ENCODE measurements at regions not wholly inside any gene's neighbourhood (a gene's known extent, or its start where the extent isn't known, plus 50 kb on each side); places are given as distances from the start of the nearest gene placed in this dataset.
"Not testable (repeated sequence)": the region's sequence is repeated elsewhere in the genome, so short reads cannot be mapped to it uniquely, and the experiment has no call there.

GRCh38 chrX:144121566-144121965 is 237.7 kb downstream of the UBE2NL start:
- H3K27me3 ChIP-seq (replicated peaks; ENCODE audit: control insufficient read depth, insufficient read depth, low read length); H3K4me1 ChIP-seq; H3K36me3 ChIP-seq (ENCODE audit: control insufficient read depth, insufficient read depth, low read length); POLR2A ChIA-PET; H3K4me1 Mint-ChIP-seq (ENCODE audit: low read depth, unreplicated experiment); H3K36me3 Mint-ChIP-seq (ENCODE audit: insufficient read depth, unreplicated experiment); intact Hi-C loops (cut with micrococcal nuclease; ENCODE audit: unreplicated experiment); BruUV-seq (replicated peaks); CTCF ChIA-PET; H3K4me3 Mint-ChIP-seq (ENCODE audit: unreplicated experiment); H3K9me3 Mint-ChIP-seq (ENCODE audit: unreplicated experiment); H3K9me3 ChIP-seq; DNase-seq; H3K4me3 ChIP-seq (ENCODE audit: low read depth, low read length); H3K27me3 Mint-ChIP-seq (ENCODE audit: insufficient read depth, unreplicated experiment); H3K27ac Mint-ChIP-seq (ENCODE audit: unreplicated experiment): not testable (repeated sequence)

- intact Hi-C loops (cut with micrococcal nuclease; ENCODE audit: unreplicated experiment); CTCF ChIA-PET; H3K27ac Mint-ChIP-seq (ENCODE audit: unreplicated experiment); H3K9me3 ChIP-seq; H3K4me3 ChIP-seq (ENCODE audit: low read depth, low read length); DNase-seq; H3K9me3 Mint-ChIP-seq (ENCODE audit: unreplicated experiment); BruUV-seq (replicated peaks); H3K36me3 ChIP-seq (ENCODE audit: control insufficient read depth, insufficient read depth, low read length); H3K27me3 ChIP-seq (replicated peaks; ENCODE audit: control insufficient read depth, insufficient read depth, low read length); H3K4me3 Mint-ChIP-seq (ENCODE audit: unreplicated experiment); POLR2A ChIA-PET; H3K36me3 Mint-ChIP-seq (ENCODE audit: insufficient read depth, unreplicated experiment); H3K4me1 Mint-ChIP-seq (ENCODE audit: low read depth, unreplicated experiment); H3K4me1 ChIP-seq; H3K27me3 Mint-ChIP-seq (ENCODE audit: insufficient read depth, unreplicated experiment): not testable (repeated sequence)
Measured at GRCh38 chrX:144127570-144128169, 243.8 kb downstream of the UBE2NL start.

DNA sequence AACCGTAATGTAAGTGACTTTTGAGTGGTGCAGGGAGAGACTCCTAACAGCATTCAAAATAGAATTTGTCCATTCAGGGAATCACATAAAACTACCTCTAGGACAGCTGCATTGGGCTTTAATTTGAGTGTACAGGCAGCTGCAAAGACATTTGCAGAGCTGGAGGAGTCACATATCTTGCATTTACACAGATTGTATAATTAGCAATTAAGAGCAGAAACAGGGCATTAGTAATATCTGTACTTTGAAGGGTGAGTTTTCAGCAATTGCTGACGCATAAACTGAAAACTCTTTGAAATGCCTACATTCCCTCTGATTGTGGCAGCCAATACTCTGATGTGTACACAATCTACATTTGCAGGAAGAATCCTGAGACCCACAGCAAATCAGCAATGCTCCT is 245.6 kb downstream of the UBE2NL start:
- BruUV-seq (replicated peaks); POLR2A ChIA-PET; H3K36me3 Mint-ChIP-seq (ENCODE audit: insufficient read depth, unreplicated experiment); H3K4me3 ChIP-seq (ENCODE audit: low read depth, low read length); H3K27ac Mint-ChIP-seq (ENCODE audit: unreplicated experiment); H3K36me3 ChIP-seq (ENCODE audit: control insufficient read depth, insufficient read depth, low read length); CTCF ChIA-PET; intact Hi-C loops (cut with micrococcal nuclease; ENCODE audit: unreplicated experiment); H3K4me3 Mint-ChIP-seq (ENCODE audit: unreplicated experiment); H3K4me1 ChIP-seq; H3K4me1 Mint-ChIP-seq (ENCODE audit: low read depth, unreplicated experiment); H3K27me3 ChIP-seq (replicated peaks; ENCODE audit: control insufficient read depth, insufficient read depth, low read length); H3K27me3 Mint-ChIP-seq (ENCODE audit: insufficient read depth, unreplicated experiment); DNase-seq; H3K9me3 Mint-ChIP-seq (ENCODE audit: unreplicated experiment); H3K9me3 ChIP-seq: not testable (repeated sequence)

GRCh38 chrX:144130507-144130906 is 246.6 kb downstream of the UBE2NL start:
- intact Hi-C loops (cut with micrococcal nuclease; ENCODE audit: unreplicated experiment); H3K36me3 Mint-ChIP-seq (ENCODE audit: insufficient read depth, unreplicated experiment); CTCF ChIA-PET; DNase-seq; H3K9me3 ChIP-seq; BruUV-seq (replicated peaks); H3K4me3 Mint-ChIP-seq (ENCODE audit: unreplicated experiment); H3K27me3 Mint-ChIP-seq (ENCODE audit: insufficient read depth, unreplicated experiment); POLR2A ChIA-PET; H3K4me3 ChIP-seq (ENCODE audit: low read depth, low read length); H3K4me1 Mint-ChIP-seq (ENCODE audit: low read depth, unreplicated experiment); H3K4me1 ChIP-seq; H3K36me3 ChIP-seq (ENCODE audit: control insufficient read depth, insufficient read depth, low read length); H3K9me3 Mint-ChIP-seq (ENCODE audit: unreplicated experiment); H3K27me3 ChIP-seq (replicated peaks; ENCODE audit: control insufficient read depth, insufficient read depth, low read length); H3K27ac Mint-ChIP-seq (ENCODE audit: unreplicated experiment): not testable (repeated sequence)

DNA sequence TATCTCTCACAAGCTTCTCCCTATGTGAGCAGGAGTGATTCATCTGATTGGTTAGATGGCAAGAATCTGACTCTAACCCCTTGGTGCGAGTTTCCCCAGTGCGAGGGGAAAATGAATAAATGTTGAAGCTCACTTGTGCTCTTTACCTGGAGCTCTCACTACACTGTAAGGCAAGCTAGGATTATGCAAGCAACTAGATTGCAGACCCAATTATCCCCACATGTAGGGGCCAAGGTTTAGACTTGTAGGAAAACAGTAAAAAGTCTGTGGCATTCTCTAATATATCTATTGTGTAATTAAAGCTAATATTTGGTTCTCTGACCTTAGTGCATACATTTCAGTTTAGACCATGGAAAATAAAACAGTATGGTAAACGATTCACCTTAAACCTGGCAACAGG is 247.2 kb downstream of the UBE2NL start:
- H3K36me3 Mint-ChIP-seq (ENCODE audit: insufficient read depth, unreplicated experiment); BruUV-seq (replicated peaks); H3K27me3 Mint-ChIP-seq (ENCODE audit: insufficient read depth, unreplicated experiment); CTCF ChIA-PET; H3K9me3 Mint-ChIP-seq (ENCODE audit: unreplicated experiment); POLR2A ChIA-PET; H3K4me1 ChIP-seq; H3K4me1 Mint-ChIP-seq (ENCODE audit: low read depth, unreplicated experiment); H3K27ac Mint-ChIP-seq (ENCODE audit: unreplicated experiment); DNase-seq; H3K4me3 ChIP-seq (ENCODE audit: low read depth, low read length); H3K36me3 ChIP-seq (ENCODE audit: control insufficient read depth, insufficient read depth, low read length); H3K4me3 Mint-ChIP-seq (ENCODE audit: unreplicated experiment); H3K9me3 ChIP-seq; intact Hi-C loops (cut with micrococcal nuclease; ENCODE audit: unreplicated experiment); H3K27me3 ChIP-seq (replicated peaks; ENCODE audit: control insufficient read depth, insufficient read depth, low read length): not testable (repeated sequence)

GRCh38 chrX:144134448-144135119 is 250.7 kb downstream of the UBE2NL start:
- H3K36me3 Mint-ChIP-seq (ENCODE audit: insufficient read depth, unreplicated experiment); POLR2A ChIA-PET; CTCF ChIA-PET; H3K4me3 Mint-ChIP-seq (ENCODE audit: unreplicated experiment); H3K4me1 Mint-ChIP-seq (ENCODE audit: low read depth, unreplicated experiment); H3K27ac Mint-ChIP-seq (ENCODE audit: unreplicated experiment); intact Hi-C loops (cut with micrococcal nuclease; ENCODE audit: unreplicated experiment); H3K27me3 ChIP-seq (replicated peaks; ENCODE audit: control insufficient read depth, insufficient read depth, low read length); DNase-seq; H3K4me1 ChIP-seq; H3K9me3 ChIP-seq; H3K27me3 Mint-ChIP-seq (ENCODE audit: insufficient read depth, unreplicated experiment); BruUV-seq (replicated peaks); H3K36me3 ChIP-seq (ENCODE audit: control insufficient read depth, insufficient read depth, low read length); H3K9me3 Mint-ChIP-seq (ENCODE audit: unreplicated experiment); H3K4me3 ChIP-seq (ENCODE audit: low read depth, low read length): not testable (repeated sequence)

DNA sequence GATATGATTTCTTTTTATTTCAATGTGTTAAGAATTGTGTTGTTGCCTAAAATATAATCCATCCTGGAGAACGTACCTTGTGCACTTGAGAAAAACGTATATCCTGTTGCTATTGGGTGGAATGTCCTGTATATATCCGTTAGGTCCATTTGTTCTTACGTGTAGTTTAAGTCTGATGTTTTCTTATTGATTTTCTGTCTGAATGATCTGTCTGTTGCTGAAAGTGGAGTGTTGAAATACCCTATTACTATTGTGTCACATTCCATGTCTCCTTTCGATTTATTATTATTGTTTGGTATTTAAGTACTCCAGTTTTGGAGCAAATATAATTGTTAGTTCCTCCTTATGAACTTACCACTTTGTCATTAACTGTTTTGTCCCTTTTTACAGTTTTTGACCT is 270.6 kb downstream of the UBE2NL start:
- H3K4me3 Mint-ChIP-seq (ENCODE audit: unreplicated experiment); H3K9me3 Mint-ChIP-seq (ENCODE audit: unreplicated experiment); H3K27ac Mint-ChIP-seq (ENCODE audit: unreplicated experiment); DNase-seq; POLR2A ChIA-PET; H3K36me3 Mint-ChIP-seq (ENCODE audit: insufficient read depth, unreplicated experiment); H3K36me3 ChIP-seq (ENCODE audit: control insufficient read depth, insufficient read depth, low read length); H3K27me3 Mint-ChIP-seq (ENCODE audit: insufficient read depth, unreplicated experiment); intact Hi-C loops (cut with micrococcal nuclease; ENCODE audit: unreplicated experiment); CTCF ChIA-PET; BruUV-seq (replicated peaks); H3K27me3 ChIP-seq (replicated peaks; ENCODE audit: control insufficient read depth, insufficient read depth, low read length); H3K4me3 ChIP-seq (ENCODE audit: low read depth, low read length); H3K4me1 Mint-ChIP-seq (ENCODE audit: low read depth, unreplicated experiment); H3K9me3 ChIP-seq; H3K4me1 ChIP-seq: not testable (repeated sequence)

Measured in Caco-2 (cell line).